ENCODE measurements at regions not wholly inside any gene's neighbourhood (a gene's known extent, or its start where the extent isn't known, plus 50 kb on each side); places are given as distances from the start of the nearest gene placed in this dataset.

DNA sequence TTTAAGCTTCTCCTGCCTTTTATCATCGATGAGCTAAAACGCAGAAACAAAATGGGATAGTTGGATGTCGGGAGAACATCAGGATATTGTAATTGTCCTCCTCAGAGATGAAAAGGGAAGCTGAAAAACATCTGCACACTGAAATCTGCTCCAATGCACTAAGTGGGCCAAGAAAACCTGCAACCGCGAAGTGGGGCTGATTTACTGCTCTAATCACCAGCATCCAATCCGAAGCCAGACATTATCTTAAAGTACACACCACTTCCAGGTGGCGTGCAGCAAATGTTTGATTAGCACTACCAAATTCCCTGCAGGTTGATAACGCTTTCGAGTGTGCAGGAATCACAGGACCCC lies 230.3 kb upstream of the SLC14A2 start:
- DNase-seq, result peak; percentile 82

DNA sequence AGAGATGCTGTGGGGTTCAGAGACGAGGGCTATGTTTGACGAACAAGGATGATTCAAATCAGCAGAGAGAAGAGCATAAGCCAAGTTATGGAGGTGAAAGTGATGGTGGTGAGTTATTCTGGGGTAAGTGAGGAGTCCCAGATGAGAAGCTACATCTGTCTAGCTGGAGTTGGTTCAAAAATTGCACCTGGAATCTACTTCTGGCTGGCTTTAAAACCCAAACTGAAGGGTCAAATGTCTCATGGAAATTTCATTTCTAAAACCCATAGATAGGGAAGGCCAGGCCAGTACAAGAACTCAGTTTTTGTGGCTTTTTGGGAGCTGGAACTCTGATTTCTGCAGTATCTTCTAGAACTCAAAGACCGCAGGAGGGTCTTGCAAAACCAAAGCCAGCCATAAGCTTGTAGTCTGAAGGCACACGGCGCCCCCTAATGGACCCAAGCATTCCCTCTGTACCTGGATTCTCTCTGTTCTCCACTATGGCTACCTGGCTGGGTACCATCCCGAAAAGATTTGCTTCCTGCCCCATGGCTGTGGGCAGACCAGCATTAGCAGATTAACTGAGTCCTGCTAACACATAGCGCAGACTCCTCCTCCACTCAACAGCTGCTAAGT lies 229.1 kb upstream of the SLC14A2 start:
- peak; percentile 91 for DNase-seq

DNA sequence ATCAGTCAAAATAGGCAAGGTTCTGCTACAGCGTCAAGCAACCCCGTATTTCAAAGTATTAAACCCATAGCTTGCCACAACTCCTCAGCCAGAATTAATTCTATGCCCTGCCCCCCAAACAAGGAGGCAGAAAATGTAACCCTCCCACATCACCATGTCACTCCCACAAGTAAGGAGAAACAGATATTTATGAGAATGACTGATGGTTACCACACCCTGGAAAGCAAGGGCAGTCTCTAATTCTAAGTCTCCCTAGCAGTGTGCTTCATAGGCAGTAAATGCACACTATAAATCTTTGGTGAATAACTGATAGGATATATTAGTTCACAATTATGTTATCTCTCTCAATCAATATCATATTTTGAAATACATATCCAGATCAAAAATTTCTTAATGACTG lies 228.0 kb upstream of the SLC14A2 start:
- no peak for DNase-seq

DNA sequence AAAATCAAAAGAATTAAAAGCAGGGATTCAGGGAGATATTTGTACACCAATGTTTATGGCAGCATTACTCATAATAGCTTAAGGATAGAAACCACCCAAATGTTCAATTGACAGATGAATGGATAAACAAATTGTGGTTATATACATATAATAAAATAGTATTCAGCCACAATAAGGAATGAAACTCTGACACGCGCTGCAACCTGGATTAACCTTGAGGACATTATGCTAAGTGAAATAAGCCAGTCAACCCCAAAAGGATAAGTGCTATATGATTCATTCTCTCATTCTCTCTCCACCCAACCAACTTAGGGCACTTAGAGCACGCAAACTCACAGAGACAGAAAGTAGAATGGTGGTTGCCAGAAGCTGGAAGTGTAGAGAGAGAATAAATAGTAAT lies 216.8 kb upstream of the SLC14A2 start:
- no peak for DNase-seq

DNA sequence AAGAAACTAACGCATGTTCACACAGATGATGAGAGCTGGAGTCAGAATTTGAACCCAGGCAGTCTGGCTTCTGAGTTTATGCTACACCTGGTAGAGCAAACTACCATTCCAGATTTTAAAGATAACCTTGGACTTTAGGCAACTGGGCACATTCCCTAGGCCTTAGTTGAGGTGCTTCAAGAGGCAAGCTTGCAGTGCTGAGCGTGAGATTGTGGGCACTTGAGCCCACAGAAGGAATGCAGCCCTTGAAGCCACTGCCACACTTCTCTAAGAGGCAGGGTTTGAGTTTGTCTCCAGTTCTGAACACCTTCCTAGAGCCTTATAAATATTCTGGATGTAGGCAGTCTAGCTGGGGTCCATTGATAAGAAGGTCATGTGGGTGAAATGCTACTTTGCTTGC lies 216.1 kb upstream of the SLC14A2 start:
- DNase-seq, result no peak

DNA sequence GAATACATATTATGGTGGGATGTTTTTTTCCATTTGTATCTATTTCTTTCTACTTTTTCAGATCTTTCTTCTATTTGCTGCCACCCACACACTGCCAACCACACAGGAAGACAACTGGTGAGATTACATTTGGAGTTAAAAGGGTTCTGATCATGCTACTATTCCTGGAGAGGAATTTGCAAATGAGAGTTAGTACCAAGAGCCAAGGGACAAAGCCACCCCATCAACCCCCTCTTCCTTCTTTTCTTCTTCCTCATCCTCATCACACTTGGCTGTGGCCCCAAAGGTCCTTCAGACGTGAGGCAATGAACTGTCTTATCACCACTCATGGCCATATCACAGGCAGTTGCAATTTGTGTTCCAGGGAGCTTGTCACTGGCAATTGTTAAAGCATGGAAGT lies 215.6 kb upstream of the SLC14A2 start:
- DNase-seq, result no peak

DNA sequence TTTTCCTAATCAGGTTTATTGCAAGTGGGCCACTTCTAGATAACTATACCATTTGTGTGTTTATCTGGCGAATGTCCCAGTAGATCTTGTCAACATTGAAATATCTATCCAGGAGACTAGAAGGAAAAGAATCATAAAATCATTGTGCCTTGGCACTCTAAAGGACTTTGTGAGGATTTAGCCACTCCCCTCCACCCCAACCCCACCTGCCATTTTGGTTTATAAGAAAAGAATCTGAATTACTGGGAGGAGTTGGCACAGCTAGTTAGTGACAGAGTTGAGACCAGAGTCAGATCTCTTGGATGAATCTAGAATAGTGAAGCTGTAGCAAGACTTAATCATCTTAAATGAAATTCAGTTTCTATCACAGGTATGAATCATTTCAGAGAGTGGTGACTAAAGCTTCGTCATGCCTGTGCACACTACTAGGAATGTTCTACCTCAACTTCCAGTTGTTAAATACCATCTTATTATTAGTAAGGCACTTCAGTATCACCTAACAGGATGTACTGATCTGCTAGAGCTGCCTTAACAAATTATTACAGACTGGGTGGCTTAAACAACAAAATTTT lies 212.7 kb upstream of the SLC14A2 start:
- no peak for DNase-seq

DNA sequence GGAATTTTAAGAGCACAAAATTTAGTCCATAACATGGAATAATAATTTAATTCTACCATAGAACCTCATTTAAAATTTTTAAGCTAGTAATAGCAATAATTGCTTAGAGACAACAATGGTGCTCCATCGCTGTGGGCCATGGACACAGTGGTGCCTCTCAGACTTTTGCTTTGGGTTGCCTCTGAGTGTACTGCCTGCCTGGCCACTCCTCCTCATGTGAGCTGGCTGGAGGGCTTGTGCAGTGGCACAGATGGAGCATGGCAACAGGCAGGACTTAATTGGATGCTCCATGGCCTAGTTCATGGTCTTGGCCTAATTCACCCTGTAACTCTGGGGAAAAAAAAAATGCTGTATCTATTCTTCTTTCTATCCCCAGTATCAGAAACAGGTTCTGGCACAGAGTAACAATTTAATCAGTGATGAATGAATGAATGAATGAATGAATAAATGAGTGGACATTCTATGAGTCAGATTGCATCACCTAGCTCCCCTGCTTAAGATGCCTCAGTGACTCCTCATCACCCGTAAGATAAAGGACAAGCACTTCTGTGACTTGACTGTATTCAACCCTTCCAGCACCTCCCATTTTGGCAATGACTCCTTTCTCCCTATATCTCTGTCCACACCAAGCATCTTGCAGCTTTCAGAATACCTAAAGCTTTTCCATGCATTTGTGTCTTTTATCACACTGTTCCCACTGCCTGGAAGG lies 211.8 kb upstream of the SLC14A2 start:
- DNase-seq, result no peak

DNA sequence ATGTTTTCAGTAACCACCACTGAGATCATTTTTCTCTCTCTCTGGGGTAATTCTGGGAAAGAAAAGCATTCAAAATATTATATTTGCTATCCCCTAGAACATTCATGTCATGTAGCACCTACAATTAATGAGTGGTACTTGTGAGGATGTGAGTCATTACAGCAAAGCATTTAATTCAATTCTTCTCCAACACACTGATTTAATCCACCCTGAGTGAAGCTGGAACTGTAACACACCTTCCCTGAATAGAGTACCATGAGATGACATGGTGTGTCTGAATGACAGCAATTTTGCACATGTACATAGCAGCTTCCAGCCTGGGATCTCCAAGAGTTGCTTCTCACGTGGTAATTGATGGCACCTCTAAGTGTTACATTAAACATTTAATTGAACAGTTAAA lies 207.1 kb upstream of the SLC14A2 start:
- no peak for DNase-seq

DNA sequence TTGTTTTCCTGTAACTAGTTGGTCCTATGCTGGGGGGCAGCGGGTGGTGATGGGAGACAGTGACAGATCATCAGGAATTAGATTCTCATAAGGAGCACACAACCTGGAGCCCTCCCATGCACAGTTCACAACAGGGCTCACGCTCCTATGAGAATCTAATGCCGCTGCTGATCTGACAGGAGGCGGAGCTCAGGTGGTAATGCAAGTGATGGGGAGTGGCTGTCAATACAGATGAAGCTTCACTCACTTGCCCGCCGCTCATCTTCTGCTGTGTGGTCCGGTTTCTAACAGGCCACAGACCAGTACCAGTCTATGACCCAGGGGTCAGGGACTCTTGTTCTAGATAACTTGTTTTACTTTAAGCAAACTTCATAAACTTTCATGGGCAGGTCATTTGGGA lies 205.3 kb upstream of the SLC14A2 start:
- DNase-seq, result no peak

DNA sequence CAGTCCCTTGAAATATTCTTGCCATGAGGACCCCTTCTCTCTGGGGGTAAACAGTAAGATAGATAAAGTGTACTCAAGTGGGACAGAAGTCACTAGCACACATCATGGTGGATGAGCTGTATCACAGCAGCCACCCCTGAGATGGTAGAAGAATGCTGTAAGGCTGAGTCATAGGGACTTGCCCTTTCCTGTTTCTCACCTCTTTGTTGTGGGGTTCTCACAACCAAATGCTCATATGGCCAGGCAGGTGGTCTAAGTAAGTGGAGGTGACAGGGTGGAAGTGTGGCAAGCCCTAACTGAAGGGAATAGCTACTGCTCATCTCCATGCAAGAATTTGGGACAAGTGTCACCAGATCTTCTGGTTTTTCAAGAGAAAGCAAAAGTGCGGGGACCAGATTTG lies 202.7 kb upstream of the SLC14A2 start:
- DNase-seq, result no peak

DNA sequence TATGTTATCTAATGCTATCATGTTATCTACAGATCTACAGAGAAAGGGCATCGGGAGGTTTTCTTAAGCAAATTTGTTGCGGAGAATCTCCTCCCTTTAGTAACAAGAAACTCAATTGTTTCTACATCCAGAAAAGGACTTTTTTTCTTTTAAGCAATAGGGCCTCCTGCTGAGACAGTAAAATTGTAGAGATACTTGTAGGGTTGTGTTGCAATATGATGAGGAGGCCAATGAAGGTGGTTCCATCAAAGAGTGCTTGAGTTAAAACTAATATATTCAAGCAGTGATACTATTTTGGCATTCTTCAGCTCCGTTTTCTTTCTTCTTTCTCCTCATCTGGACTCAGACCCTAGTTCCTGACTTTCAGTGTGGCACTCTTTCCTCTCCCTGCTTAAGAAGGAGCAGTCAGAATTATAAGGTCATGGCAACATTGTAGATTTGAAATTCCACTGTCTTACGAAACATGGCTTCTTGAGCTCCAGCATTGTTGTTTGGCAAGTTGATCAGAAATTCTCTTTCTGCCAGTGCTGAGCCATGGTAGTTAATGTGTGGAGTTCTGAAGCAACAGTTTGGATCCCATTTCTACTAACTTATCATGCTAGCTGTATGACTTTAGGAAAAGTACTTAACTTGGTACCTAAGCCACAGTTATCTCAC lies 202.0 kb upstream of the SLC14A2 start:
- DNase-seq, result no peak

DNA sequence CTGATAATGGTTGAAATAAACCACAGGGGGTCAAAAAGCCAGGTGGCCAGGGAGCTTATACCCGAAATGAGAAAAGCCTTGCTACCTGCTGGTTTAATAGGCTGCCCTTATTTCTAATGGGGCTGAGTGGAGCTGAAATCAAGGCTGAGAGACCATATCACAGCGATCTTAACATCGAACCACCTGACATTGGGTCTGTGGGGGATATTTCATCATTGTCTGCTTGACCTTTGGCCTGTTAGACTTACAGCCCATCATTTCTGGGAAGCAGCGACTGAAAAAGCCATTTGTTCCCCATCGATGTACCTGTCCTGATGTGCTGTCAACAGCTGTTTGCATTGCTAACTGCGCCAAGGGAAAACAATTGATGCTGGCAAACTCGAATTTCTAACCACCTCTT lies 199.7 kb upstream of the SLC14A2 start:
- peak; percentile 94 for DNase-seq

DNA sequence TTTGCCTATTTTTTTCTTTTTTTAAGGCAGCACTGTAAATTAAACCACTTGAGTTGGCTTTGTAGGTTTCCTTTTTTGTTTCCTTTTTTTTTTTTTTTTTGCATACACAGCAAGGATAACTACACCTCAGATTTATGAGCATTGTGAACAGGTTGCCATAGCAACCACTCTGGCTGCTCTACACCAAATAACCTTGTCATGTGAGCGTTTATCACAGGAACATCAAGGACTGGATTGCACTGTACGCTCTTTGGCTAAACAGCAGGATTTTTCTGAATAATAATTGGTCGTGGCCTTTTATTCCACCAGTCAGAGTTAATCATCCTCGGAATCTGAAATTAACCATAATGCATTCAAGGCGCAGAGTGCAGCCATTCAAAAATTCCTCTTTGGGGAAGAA lies 199.1 kb upstream of the SLC14A2 start:
- DNase-seq, result peak; percentile 97

DNA sequence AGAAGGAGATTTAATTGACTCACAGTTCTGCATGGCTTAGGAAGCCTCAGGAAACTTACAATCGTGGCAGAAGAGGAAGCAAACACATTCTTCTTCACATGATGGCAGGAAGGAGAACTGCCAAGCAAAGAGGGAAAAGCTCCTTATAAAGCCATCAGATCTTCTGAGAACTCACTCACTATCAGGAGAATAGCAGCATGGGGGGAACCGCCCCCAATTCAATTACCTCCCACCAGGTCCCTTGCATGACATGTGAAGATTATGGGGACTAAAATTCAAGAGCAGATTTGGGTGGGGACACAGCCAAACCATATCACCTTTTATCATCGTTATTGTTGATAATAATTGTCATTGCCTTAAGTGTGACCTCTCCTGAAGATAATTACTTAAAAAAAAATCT lies 197.9 kb upstream of the SLC14A2 start:
- no peak for DNase-seq

DNA sequence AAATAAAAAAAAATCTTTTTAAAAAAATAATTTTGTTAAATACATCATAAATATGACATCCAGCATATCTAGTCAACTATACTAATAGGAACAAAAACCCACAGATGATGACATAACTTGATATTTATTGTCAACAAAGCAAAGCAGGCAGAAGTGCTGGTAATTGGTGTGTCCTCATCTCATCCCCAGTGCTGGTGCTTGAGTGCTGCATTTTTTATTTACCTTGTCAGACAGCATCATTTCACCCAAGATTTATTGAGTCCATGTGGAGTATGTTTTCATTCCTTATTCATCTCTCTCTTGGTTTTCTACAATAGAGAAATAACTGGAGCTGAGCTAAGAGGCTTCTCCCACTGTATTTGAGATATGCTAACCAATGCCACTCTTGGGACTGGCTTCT lies 191.6 kb upstream of the SLC14A2 start:
- peak; percentile 94 for DNase-seq

DNA sequence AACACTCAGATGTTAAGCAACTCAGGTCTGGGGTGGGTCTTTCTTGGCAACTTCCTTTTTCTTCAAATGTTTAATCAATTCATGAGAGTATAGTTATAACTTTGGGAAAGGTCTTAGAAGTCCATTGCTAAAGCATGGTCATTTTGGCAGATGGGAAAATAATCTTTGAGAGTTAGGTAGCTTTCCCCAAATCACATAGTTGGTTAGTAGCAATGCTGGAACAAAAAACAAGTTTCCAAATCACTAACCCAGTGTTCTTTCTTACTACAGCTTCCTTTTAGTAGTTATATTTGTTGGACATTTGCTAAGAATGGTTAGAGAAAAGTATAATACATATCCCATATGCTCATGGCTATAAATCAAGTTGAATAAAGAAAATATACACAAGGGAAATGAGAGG lies 185.2 kb upstream of the SLC14A2 start:
- DNase-seq, result no peak

DNA sequence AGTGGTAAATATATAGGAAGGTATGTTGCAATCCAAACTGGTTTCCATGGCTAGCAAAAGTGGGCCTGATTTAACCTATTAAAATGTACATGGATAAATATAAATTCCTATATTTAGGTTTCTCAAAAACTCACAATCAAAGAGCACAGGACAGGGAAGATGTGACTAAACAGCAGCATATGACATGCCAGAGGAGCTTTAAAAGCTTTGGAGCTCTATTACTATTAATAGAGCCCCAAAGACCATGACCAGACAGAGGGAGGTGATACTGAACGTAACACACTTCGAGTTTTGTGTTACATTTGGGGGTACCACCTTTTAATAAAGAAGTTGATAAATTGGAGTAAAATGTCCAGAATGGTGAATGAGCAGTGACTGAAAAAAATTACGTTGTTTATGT lies 179.5 kb upstream of the SLC14A2 start:
- no peak for DNase-seq

DNA sequence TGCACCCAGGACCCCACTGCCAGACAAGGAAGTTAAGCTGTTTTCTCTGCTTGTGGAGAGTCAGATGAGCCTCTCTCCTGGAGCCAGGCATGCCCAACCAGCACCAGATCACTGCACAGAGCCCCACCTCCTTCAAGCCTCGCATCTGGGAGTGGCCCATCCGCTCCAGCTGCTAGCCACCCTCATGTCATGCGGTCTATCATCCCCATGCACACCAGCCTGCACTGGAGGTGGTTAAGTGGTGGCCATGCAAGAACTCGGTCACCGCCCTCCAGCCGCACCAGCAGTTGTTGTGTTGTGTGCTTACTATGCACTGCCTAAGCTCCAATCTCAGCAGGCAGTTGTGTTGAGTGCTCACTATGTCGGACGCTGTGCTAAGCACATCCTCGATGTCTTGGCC lies 177.9 kb upstream of the SLC14A2 start:
- no peak for DNase-seq

DNA sequence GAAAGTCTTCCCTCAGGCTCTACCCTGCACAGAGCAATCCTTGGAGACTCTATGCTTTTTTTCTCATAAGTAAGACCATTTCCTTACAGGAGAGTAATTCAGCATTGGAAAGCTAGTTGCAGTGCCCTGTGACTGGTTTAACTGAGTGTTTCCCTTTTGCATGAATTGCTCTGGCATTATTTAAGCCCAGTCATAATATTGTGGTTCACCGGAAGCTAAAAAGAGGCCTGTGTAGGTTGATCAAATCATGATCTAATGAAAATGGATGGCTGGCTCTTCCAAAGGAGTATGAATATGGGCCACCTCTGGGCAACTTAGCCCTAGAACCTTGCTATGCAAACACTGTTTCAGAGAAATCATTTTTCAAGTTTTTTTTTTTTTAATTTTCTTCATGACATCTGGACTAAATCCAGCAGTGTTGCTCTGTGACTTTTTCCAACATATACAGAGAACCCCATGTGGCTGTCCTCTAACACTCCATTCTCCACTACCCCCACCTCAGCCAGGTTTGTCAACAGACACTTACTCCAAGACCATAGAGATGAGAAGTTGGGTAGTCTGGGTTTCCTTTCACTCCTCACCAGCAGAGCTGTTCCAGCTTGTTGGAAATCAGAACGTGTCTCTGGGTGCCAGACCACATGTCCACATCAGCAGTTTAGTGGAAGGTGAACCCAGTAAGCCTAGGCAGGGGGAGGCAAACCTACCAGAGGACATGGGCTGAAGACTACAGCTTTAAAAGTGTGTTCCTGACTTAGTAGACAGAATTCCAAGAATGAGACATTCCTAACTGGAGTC lies 175.2 kb upstream of the SLC14A2 start:
- DNase-seq, result peak; percentile 49

DNA sequence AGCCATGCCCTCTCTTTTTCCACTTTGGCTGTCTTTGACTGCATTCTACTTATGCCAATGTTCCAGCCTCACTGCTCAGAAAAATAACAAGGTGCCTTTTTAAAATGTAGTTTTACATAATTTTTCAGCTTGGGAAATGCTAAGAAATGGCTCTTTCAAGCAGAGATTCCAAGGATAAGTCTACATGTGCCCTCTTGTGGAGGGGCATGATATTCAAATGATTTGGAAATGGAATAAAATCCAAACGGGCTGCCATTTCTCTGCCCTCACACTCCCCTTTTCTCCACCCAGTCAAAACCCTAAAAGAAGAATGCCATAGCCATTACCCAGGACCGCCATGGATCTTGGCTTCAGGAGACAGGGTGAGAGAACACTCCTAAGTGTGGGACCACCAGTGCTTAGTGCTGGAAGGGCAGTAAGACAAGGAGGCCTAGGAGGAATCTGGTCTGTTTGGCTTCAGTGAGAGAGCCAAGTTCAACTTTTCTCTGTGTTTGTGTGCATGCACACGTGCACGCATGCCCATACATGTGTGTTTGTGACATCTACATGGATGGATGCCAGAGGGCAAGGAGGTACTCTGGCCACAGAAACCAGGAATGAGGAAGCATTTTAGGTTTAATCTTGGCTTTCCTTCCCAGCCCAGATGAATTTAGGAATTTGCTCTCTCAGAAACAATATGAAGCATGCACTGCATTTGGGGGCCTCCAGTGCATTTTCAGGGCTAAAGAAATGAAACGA lies 174.0 kb upstream of the SLC14A2 start:
- DNase-seq, result peak; percentile 66

DNA sequence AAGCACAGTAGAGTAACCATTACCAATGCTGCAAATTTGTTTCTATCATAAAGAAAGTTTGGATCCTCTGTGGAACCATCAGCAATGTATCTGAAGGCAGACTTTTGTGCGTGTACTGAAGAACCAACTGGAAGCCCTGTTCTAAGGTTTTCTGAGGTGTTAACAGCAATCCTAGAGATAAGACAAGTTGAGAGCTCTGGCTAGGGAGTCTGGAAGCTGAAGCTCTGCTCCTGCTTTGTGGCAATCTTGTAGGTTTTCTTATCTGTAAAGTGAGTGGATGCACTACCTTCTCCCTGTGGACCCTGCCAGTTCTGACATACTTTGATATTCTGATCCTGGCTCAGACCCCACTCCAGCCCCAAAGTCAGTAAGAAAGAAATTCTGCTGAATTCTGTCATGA lies 171.2 kb upstream of the SLC14A2 start:
- DNase-seq, result no peak

All from NCI-H69 (cell line).